Calu3 (cell line): ENCODE measurements at regions not wholly inside any gene's neighbourhood (a gene's known extent, or its start where the extent isn't known, plus 50 kb on each side); places are given as distances from the start of the nearest gene placed in this dataset.
"Not testable (repeated sequence)": the region's sequence is repeated elsewhere in the genome, so short reads cannot be mapped to it uniquely, and the experiment has no call there.

Source experiments
- BruUV-seq: library from RNA; stranded (reverse); fragments of 400-500 nt; replicated peaks from 2 replicates; lab custom pipeline; 2021; lab: Mats Ljungman, UMichigan
- CTCF ChIA-PET: fragments of 300-600 bp; sonication (Branson Sonifier 250); formaldehyde crosslinking; loops from one replicate; lab custom pipeline; 2022; ENCODE audit warnings: antibody characterized with exemption; lab: Charles Lee
- DNase-seq: peaks from one replicate; pipeline ENCODE4 v3.0.0; 2022
- H3K27ac Mint-ChIP-seq: one replicate; pipeline ENCODE4 v1.8.0; 2022; ENCODE audit warnings: mixed read lengths; ENCODE audit not compliant: unreplicated experiment
- H3K27me3 Mint-ChIP-seq: one replicate; pipeline ENCODE4 v1.8.0; 2022; ENCODE audit warnings: mixed read lengths; ENCODE audit not compliant: unreplicated experiment
- H3K36me3 Mint-ChIP-seq: one replicate; pipeline ENCODE4 v1.8.0; 2022; ENCODE audit warnings: mild to moderate bottlenecking, moderate library complexity, mixed read lengths; ENCODE audit not compliant: insufficient read depth, unreplicated experiment
- H3K4me1 Mint-ChIP-seq: one replicate; pipeline ENCODE4 v1.8.0; 2022; ENCODE audit warnings: mild to moderate bottlenecking, low read depth, mixed read lengths; ENCODE audit not compliant: unreplicated experiment
- H3K4me3 Mint-ChIP-seq: one replicate; pipeline ENCODE4 v1.8.0; 2022; ENCODE audit warnings: mild to moderate bottlenecking, low read depth, moderate library complexity, mixed read lengths; ENCODE audit not compliant: unreplicated experiment
- H3K9me3 Mint-ChIP-seq: one replicate; pipeline ENCODE4 v1.8.0; 2022; ENCODE audit warnings: low read depth, mixed read lengths; ENCODE audit not compliant: unreplicated experiment
- CTCF ChIP-seq: fragments of 200-600 bp; IDR thresholded peaks from one replicate; pipeline ENCODE4 v1.8.0; 2022; ENCODE audit warnings: antibody characterized with exemption; ENCODE audit not compliant: unreplicated experiment
- intact Hi-C: fragments of 100-400 bp; cut with micrococcal nuclease; formaldehyde crosslinking; loops from one replicate; pipeline ENCODE4 v1.10.0; 2022; ENCODE audit not compliant: unreplicated experiment

GRCh38 chr4:186404562-186405134 is 138.7 kb downstream of the F11 start:
- TF ChIP-seq CTCF, result no peak
- H3K9me3 Mint-ChIP-seq, result peaks cover 3% of the 10 kb centered on the region
- BruUV-seq, result no TSS peak
- CTCF ChIA-PET, result no interaction called here
- intact Hi-C loops, result no loop called here
- peak overlapping the region; percentile 18 for H3K4me3 Mint-ChIP-seq
- H3K36me3 Mint-ChIP-seq, result no peaks in the 10 kb centered on the region
- H3K27ac Mint-ChIP-seq, result peak overlapping the region; percentile 39
- H3K4me1 Mint-ChIP-seq, result peaks cover 23% of the 10 kb centered on the region
- H3K27me3 Mint-ChIP-seq, result no peaks in the 10 kb centered on the region
- peak; percentile 10 for DNase-seq

GRCh38 chr4:186400676-186401075 is 134.7 kb downstream of the F11 start:
- Mint-ChIP-seq H3K27me3 (no peaks in the 10 kb centered on the region), H3K27ac (no peak overlapping the region), H3K4me1 (peaks cover 14% of the 10 kb centered on the region), H3K9me3 (no peaks in the 10 kb centered on the region), H3K36me3 (no peaks in the 10 kb centered on the region), H3K4me3 (no peak overlapping the region)
- no TSS peak for BruUV-seq
- intact Hi-C loops, result no loop called here
- CTCF ChIA-PET, result interaction anchor here (0.6 kb wide), 1 partner anchor 78 kb away, joined by 5 read pairs; no protein-coding TSS in a partner anchor
- DNase-seq, result no peak
- TF ChIP-seq CTCF, result no peak

GRCh38 chr4:186392017-186392416 is 126.0 kb downstream of the F11 start:
- H3K4me3 Mint-ChIP-seq, result no peak overlapping the region
- DNase-seq, result no peak
- no peak for TF ChIP-seq CTCF

GRCh38 chr4:186384328-186384727 is 118.3 kb downstream of the F11 start:
- H3K27ac Mint-ChIP-seq, intact Hi-C loops, H3K27me3 Mint-ChIP-seq, H3K9me3 Mint-ChIP-seq, BruUV-seq, H3K4me3 Mint-ChIP-seq, CTCF ChIA-PET, DNase-seq, H3K4me1 Mint-ChIP-seq, H3K36me3 Mint-ChIP-seq: not testable (repeated sequence)

More at GRCh38 chr4:186392017-186392416, 126.0 kb downstream of the F11 start:
- CTCF ChIA-PET, result interaction anchor here (1.3 kb wide), 1 partner anchor 17 kb away, joined by 3 read pairs; no protein-coding TSS in a partner anchor
- no peaks in the 10 kb centered on the region for H3K9me3 Mint-ChIP-seq
- no TSS peak for BruUV-seq
- no peaks in the 10 kb centered on the region for H3K27me3 Mint-ChIP-seq
- no peaks in the 10 kb centered on the region for H3K36me3 Mint-ChIP-seq
- intact Hi-C loops, result no loop called here
- H3K27ac Mint-ChIP-seq, result no peak overlapping the region
- no peaks in the 10 kb centered on the region for H3K4me1 Mint-ChIP-seq

- Mint-ChIP-seq H3K4me1 (no peaks in the 10 kb centered on the region), H3K9me3 (peaks cover 16% of the 10 kb centered on the region), H3K27me3 (no peaks in the 10 kb centered on the region), H3K4me3 (no peak overlapping the region), H3K27ac (no peak overlapping the region), H3K36me3 (no peaks in the 10 kb centered on the region)
- no peak for DNase-seq
- CTCF ChIA-PET, result no interaction called here
- intact Hi-C loops, result no loop called here
- BruUV-seq, result no TSS peak
- no peak for TF ChIP-seq CTCF
Measured at GRCh38 chr4:186368281-186368680, 102.3 kb downstream of the F11 start.
